ENCODE measurements at regions not wholly inside any gene's neighbourhood (a gene's known extent, or its start where the extent isn't known, plus 50 kb on each side); places are given as distances from the start of the nearest gene placed in this dataset.

GRCh38 chr1:229111703-229112319 lies 159.1 kb upstream of the RAB4A start:
- H3K27ac ChIP-seq (ENCODE audit: low read depth in 1 of 2, low read length in 2 of 2) = no peak overlapping the region
- no peak overlapping the region for H3K4me3 Mint-ChIP-seq
- H3K9me3 Mint-ChIP-seq = peaks cover 0 to 2% (median 0%) of the 10 kb centered on the region in 7 donors
- no peaks in the 10 kb centered on the region for H3K36me3 ChIP-seq (replicated peaks in 1 of 2; ENCODE audit: control insufficient read depth in 1 of 2, insufficient read depth in 2 of 2, low read length in 2 of 2)
- peaks cover 2% of the 10 kb centered on the region in 2 donors for H3K36me3 Mint-ChIP-seq
- no peak overlapping the region for H2AFZ ChIP-seq (ENCODE audit: insufficient read depth, low read depth, low read length, poor library complexity, severe bottlenecking)
- intact Hi-C loops (cut with micrococcal nuclease) = no loop called here
- peaks cover 16 to 18% of the 10 kb centered on the region in 2 donors for H3K4me1 ChIP-seq (ENCODE audit: control insufficient read depth in 1 of 2, insufficient read depth in 2 of 2, low read length in 2 of 2)
- no peak overlapping the region for H3K27ac Mint-ChIP-seq
- H3K27me3 ChIP-seq (ENCODE audit: control insufficient read depth in 2 of 2, insufficient read depth in 2 of 2, low read length in 2 of 2) = no peaks in the 10 kb centered on the region
- H3K79me2 ChIP-seq (ENCODE audit: insufficient read depth, low read length) = no peaks in the 10 kb centered on the region
- peaks cover 0 to 2% (median 2%) of the 10 kb centered on the region in 3 donors for H3K27me3 Mint-ChIP-seq (ENCODE audit: low read depth in 3 of 3)
- H3K4me3 ChIP-seq (replicated peaks in 1 of 3; ENCODE audit: low read depth in 2 of 3, low read length in 3 of 3) = no peak overlapping the region
- H3K4me2 ChIP-seq (replicated peaks; ENCODE audit: extremely low read depth, low read length, poor library complexity, severe bottlenecking) = no peak overlapping the region
- DNase-seq = no peak
- peaks cover 37% of the 10 kb centered on the region for H3K4me1 Mint-ChIP-seq
- H3K9me3 ChIP-seq (replicated peaks in 1 of 2; ENCODE audit: control insufficient read depth in 1 of 2, insufficient read depth in 1 of 2, low read length in 2 of 2) = no peaks in the 10 kb centered on the region
- H3K9ac ChIP-seq (ENCODE audit: insufficient read depth, low read length, poor library complexity, severe bottlenecking) = no peak overlapping the region
- no peaks in the 10 kb centered on the region for H4K20me1 ChIP-seq (ENCODE audit: insufficient read depth, low read length)
- WGBS (ENCODE audit: insufficient coverage) = 100% methylated on average over 3 of the region's 6 CpGs
- TF ChIP-seq CTCF (IDR thresholded peaks at IDR 0.05) = no peak

GRCh38 chr1:229112832-229113548 lies 157.9 kb upstream of the RAB4A start:
- H3K27ac ChIP-seq (ENCODE audit: low read depth in 1 of 2, low read length in 2 of 2) = no peak overlapping the region
- no peaks in the 10 kb centered on the region for H3K9me3 ChIP-seq (replicated peaks in 1 of 2; ENCODE audit: control insufficient read depth in 1 of 2, insufficient read depth in 1 of 2, low read length in 2 of 2)
- intact Hi-C loops (cut with micrococcal nuclease) = no loop called here
- Mint-ChIP-seq H3K36me3 (peaks cover 2% of the 10 kb centered on the region in 2 donors), H3K27ac (peak overlapping the region in 1 of 7 donors; percentile 10), H3K4me3 (no peak overlapping the region), H3K9me3 (peaks cover 0 to 2% (median 0%) of the 10 kb centered on the region in 7 donors), H3K27me3 (ENCODE audit: low read depth in 3 of 3) (peaks cover 0 to 2% (median 0%) of the 10 kb centered on the region in 3 donors), H3K4me1 (peaks cover 41% of the 10 kb centered on the region)
- no peak for TF ChIP-seq CTCF (IDR thresholded peaks at IDR 0.05)
- no peaks in the 10 kb centered on the region for H4K20me1 ChIP-seq (ENCODE audit: insufficient read depth, low read length)
- no peaks in the 10 kb centered on the region for H3K36me3 ChIP-seq (replicated peaks in 1 of 2; ENCODE audit: control insufficient read depth in 1 of 2, insufficient read depth in 2 of 2, low read length in 2 of 2)
- no peak overlapping the region for H3K9ac ChIP-seq (ENCODE audit: insufficient read depth, low read length, poor library complexity, severe bottlenecking)
- H3K4me1 ChIP-seq (ENCODE audit: control insufficient read depth in 1 of 2, insufficient read depth in 2 of 2, low read length in 2 of 2) = peaks cover 23 to 26% of the 10 kb centered on the region in 2 donors
- H2AFZ ChIP-seq (ENCODE audit: insufficient read depth, low read depth, low read length, poor library complexity, severe bottlenecking) = no peak overlapping the region
- H3K27me3 ChIP-seq (ENCODE audit: control insufficient read depth in 2 of 2, insufficient read depth in 2 of 2, low read length in 2 of 2) = no peaks in the 10 kb centered on the region
- H3K79me2 ChIP-seq (ENCODE audit: insufficient read depth, low read length) = no peaks in the 10 kb centered on the region
- no peak overlapping the region for H3K4me3 ChIP-seq (replicated peaks in 1 of 3; ENCODE audit: low read depth in 2 of 3, low read length in 3 of 3)
- no peak for DNase-seq
- WGBS (ENCODE audit: insufficient coverage) = 100% methylated on average over 1 of the region's 3 CpGs
- no peak overlapping the region for H3K4me2 ChIP-seq (replicated peaks; ENCODE audit: extremely low read depth, low read length, poor library complexity, severe bottlenecking)

Data from CD14-positive monocyte (primary cell).